GM06990 (cell line): ENCODE measurements at regions not wholly inside any gene's neighbourhood (a gene's known extent, or its start where the extent isn't known, plus 50 kb on each side); places are given as distances from the start of the nearest gene placed in this dataset.

Experiments used
- DNase-seq: peaks from one replicate; pipeline ENCODE4 v3.0.0-alpha.2; 2011; ENCODE audit not compliant: insufficient read length; ENCODE audit errors: extremely low read depth
- H3K27me3 ChIP-seq: replicated peaks from 2 replicates; pipeline ENCODE4 v1.6.0; 2011; ENCODE audit warnings: low read length; ENCODE audit not compliant: control insufficient read depth, insufficient read depth
- H3K36me3 ChIP-seq: 2 replicates; pipeline ENCODE4 v1.5.1; 2011; ENCODE audit warnings: low read length; ENCODE audit not compliant: control insufficient read depth, insufficient read depth
- H3K4me3 ChIP-seq: replicated peaks from 2 replicates; pipeline ENCODE4 v1.5.1; 2011; ENCODE audit warnings: low read depth, mild to moderate bottlenecking, control low read depth, low read length
- TF ChIP-seq, protein P1 (sequence below): IDR thresholded peaks from 2 replicates; pipeline ENCODE4 v1.5.1; 2011; ENCODE audit warnings: low read length, control low read depth, mild to moderate bottlenecking, inconsistent platforms; ENCODE audit not compliant: insufficient read depth, poor library complexity, severe bottlenecking

GRCh38 chr2:66729416-66730330 is 294.7 kb downstream of the MEIS1 start:
- no peaks in the 10 kb centered on the region for H3K27me3 ChIP-seq
- DNase-seq, result no peak
- H3K36me3 ChIP-seq, result no peaks in the 10 kb centered on the region
- H3K4me3 ChIP-seq, result no peak overlapping the region
- TF ChIP-seq, protein P1, sequence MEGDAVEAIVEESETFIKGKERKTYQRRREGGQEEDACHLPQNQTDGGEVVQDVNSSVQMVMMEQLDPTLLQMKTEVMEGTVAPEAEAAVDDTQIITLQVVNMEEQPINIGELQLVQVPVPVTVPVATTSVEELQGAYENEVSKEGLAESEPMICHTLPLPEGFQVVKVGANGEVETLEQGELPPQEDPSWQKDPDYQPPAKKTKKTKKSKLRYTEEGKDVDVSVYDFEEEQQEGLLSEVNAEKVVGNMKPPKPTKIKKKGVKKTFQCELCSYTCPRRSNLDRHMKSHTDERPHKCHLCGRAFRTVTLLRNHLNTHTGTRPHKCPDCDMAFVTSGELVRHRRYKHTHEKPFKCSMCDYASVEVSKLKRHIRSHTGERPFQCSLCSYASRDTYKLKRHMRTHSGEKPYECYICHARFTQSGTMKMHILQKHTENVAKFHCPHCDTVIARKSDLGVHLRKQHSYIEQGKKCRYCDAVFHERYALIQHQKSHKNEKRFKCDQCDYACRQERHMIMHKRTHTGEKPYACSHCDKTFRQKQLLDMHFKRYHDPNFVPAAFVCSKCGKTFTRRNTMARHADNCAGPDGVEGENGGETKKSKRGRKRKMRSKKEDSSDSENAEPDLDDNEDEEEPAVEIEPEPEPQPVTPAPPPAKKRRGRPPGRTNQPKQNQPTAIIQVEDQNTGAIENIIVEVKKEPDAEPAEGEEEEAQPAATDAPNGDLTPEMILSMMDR, result no peak

DNA sequence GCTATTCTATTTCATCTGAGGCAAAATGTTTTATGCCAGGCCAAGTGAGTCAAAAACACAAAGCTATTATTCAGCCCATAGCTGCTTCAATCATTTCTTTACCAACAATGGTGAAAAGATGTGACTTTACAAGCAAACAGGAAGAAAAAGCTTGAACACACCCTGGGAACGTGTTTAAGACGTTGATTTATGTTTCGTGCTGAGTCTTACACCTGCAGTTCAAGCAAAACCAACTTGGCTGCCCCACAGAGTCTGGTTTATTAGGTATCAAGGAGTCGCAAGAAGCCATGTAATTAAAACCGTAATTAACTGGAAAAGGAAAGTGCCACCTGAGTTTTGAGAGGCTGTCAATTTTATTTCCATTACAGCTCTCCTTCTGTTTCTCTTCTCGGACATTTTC is 295.5 kb downstream of the MEIS1 start:
- Histone ChIP-seq H3K36me3 (no peaks in the 10 kb centered on the region), H3K4me3 (no peak overlapping the region), H3K27me3 (no peaks in the 10 kb centered on the region)
- TF ChIP-seq, protein P1, result no peak
- DNase-seq, result no peak

- H3K27me3 ChIP-seq, result no peaks in the 10 kb centered on the region
- TF ChIP-seq, protein P1, result no peak
- H3K4me3 ChIP-seq, result no peak overlapping the region
- no peaks in the 10 kb centered on the region for H3K36me3 ChIP-seq
- DNase-seq, result no peak
These were observed 298.6 kb downstream of the MEIS1 start for GRCh38 chr2:66733364-66733999.

- no peak overlapping the region for H3K4me3 ChIP-seq
- TF ChIP-seq, protein P1, result no peak
- no peaks in the 10 kb centered on the region for H3K27me3 ChIP-seq
- no peaks in the 10 kb centered on the region for H3K36me3 ChIP-seq
- DNase-seq, result no peak
These were observed 314.0 kb downstream of the MEIS1 start for GRCh38 chr2:66748939-66749338.

GRCh38 chr2:66749566-66749965 is 314.6 kb downstream of the MEIS1 start:
- no peak overlapping the region for H3K4me3 ChIP-seq
- TF ChIP-seq, protein P1, result no peak
- no peaks in the 10 kb centered on the region for H3K27me3 ChIP-seq
- no peaks in the 10 kb centered on the region for H3K36me3 ChIP-seq
- no peak for DNase-seq
